ENCODE measurements at regions not wholly inside any gene's neighbourhood (a gene's known extent, or its start where the extent isn't known, plus 50 kb on each side); places are given as distances from the start of the nearest gene placed in this dataset.

DNA sequence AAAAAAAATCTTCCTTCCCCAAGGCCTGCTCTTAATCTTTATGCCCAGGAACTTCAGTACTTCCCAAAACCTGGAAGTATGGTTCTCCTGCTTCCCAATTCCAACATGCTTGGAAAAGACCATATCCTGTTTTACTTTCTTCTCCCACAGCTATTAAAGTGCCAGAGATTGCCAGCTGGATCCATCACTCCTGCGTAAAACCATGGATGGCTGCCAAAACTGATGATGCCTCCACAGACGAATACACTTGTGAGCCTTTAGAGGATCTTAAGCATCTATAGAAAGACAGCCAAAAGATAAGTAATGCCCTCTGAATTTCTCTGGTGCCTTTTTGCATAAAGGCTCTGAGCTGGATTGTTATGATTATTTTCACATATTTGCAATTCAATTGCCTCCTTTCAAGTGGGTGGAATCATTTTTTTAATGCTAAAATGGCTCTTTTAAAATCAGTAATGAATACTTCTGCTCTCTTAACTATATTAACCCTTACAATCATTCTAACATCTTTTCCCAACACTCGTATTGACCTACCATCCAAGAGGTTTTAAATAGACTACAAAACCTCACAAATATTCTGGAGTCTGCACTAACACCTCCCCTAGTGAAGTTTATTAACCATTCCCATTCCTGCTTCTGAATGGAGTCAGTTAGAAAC, 1807.8 kb downstream of the BRINP3 start:
- Histone ChIP-seq H3K27ac (ENCODE audit: low read length) (no peak overlapping the region), H3K4me1 (ENCODE audit: control insufficient read depth, insufficient read depth, low read length) (no peaks in the 10 kb centered on the region), H3K9me3 (ENCODE audit: control insufficient read depth, low read depth, low read length) (no peaks in the 10 kb centered on the region), H3K4me3 (ENCODE audit: low read length) (no peak overlapping the region), H3K27me3 (ENCODE audit: control insufficient read depth, insufficient read depth, low read length) (no peaks in the 10 kb centered on the region), H3K36me3 (ENCODE audit: control insufficient read depth, insufficient read depth, low read length) (no peaks in the 10 kb centered on the region)
- WGBS (ENCODE audit: insufficient coverage, low lambda C conversion rate) = 100% methylated on average over 1 of the region's 3 CpGs
- DNase-seq = no peak

DNA sequence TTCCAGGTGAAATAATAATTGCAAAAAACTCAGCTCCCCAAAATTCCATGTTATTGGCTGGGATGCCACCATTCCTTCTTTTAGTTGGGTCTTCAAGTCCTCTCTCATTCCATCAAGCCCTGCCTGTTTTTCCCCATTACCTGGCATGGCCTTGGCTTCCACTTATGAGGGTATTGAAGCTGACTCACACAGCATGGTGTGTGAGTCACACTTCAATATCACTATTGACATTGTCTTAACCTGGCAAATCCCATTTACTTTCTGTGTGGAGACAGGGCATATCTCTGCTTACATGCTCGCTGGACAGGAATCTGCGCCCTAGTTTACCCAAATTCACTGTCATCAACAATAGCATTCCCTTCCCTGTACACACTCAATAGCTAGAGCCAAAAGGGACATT, 1806.8 kb downstream of the BRINP3 start:
- no peak for DNase-seq
- H3K27ac ChIP-seq (ENCODE audit: low read length) = no peak overlapping the region
- no CpG with 5 or more reads among the region's 2 CpGs for WGBS (ENCODE audit: insufficient coverage, low lambda C conversion rate)
- no peaks in the 10 kb centered on the region for H3K9me3 ChIP-seq (ENCODE audit: control insufficient read depth, low read depth, low read length)
- no peaks in the 10 kb centered on the region for H3K4me1 ChIP-seq (ENCODE audit: control insufficient read depth, insufficient read depth, low read length)
- no peaks in the 10 kb centered on the region for H3K27me3 ChIP-seq (ENCODE audit: control insufficient read depth, insufficient read depth, low read length)
- H3K36me3 ChIP-seq (ENCODE audit: control insufficient read depth, insufficient read depth, low read length) = no peaks in the 10 kb centered on the region
- H3K4me3 ChIP-seq (ENCODE audit: low read length) = no peak overlapping the region

- no peak overlapping the region for H3K4me3 ChIP-seq (ENCODE audit: low read length)
- no peaks in the 10 kb centered on the region for H3K27me3 ChIP-seq (ENCODE audit: control insufficient read depth, insufficient read depth, low read length)
- no peaks in the 10 kb centered on the region for H3K36me3 ChIP-seq (ENCODE audit: control insufficient read depth, insufficient read depth, low read length)
- DNase-seq = no peak
- no peaks in the 10 kb centered on the region for H3K9me3 ChIP-seq (ENCODE audit: control insufficient read depth, low read depth, low read length)
- no peaks in the 10 kb centered on the region for H3K4me1 ChIP-seq (ENCODE audit: control insufficient read depth, insufficient read depth, low read length)
- H3K27ac ChIP-seq (ENCODE audit: low read length) = no peak overlapping the region
Measured at GRCh38 chr1:188672153-188672552, 1805.5 kb downstream of the BRINP3 start.

GRCh38 chr1:188689542-188689941, 1788.1 kb downstream of the BRINP3 start:
- H3K27me3 ChIP-seq (ENCODE audit: control insufficient read depth, insufficient read depth, low read length) = no peaks in the 10 kb centered on the region

GRCh38 chr1:188700116-188700515, 1777.5 kb downstream of the BRINP3 start:
- 94% methylated on average over 2 of the region's 2 CpGs for WGBS (ENCODE audit: insufficient coverage, low lambda C conversion rate)
- no peak for DNase-seq

More at GRCh38 chr1:188689542-188689941, 1788.1 kb downstream of the BRINP3 start:
- Histone ChIP-seq H3K27ac (ENCODE audit: low read length) (no peak overlapping the region), H3K36me3 (ENCODE audit: control insufficient read depth, insufficient read depth, low read length) (no peaks in the 10 kb centered on the region), H3K9me3 (ENCODE audit: control insufficient read depth, low read depth, low read length) (no peaks in the 10 kb centered on the region), H3K4me3 (ENCODE audit: low read length) (no peak overlapping the region), H3K4me1 (ENCODE audit: control insufficient read depth, insufficient read depth, low read length) (no peaks in the 10 kb centered on the region)
- 65% methylated on average over 2 of the region's 4 CpGs for WGBS (ENCODE audit: insufficient coverage, low lambda C conversion rate)
- no peak for DNase-seq

DNA sequence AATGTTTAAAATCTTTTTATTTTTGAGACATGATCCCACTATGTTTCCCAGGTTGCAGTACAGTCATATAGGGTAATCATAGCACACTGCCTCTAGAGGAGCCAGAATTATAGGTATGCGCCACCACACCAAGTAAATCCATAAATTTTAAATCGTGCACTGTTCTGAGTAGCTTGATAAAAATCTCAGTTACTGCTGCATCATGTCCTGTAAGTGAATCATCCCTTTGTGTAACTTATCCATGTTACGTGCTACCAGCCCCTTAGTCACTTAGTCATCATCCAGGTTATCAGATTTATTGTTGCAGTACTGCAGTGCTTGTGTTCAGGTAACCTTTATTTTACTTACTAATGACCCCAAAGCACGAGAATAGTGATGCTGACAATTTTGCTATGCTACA, 1770.9 kb downstream of the BRINP3 start:
- H3K9me3 ChIP-seq (ENCODE audit: control insufficient read depth, low read depth, low read length) = no peaks in the 10 kb centered on the region
- H3K4me1 ChIP-seq (ENCODE audit: control insufficient read depth, insufficient read depth, low read length) = no peaks in the 10 kb centered on the region
- DNase-seq = no peak
- 60% methylated on average over 1 of the region's 4 CpGs for WGBS (ENCODE audit: insufficient coverage, low lambda C conversion rate)
- no peaks in the 10 kb centered on the region for H3K36me3 ChIP-seq (ENCODE audit: control insufficient read depth, insufficient read depth, low read length)
- H3K4me3 ChIP-seq (ENCODE audit: low read length) = no peak overlapping the region
- no peaks in the 10 kb centered on the region for H3K27me3 ChIP-seq (ENCODE audit: control insufficient read depth, insufficient read depth, low read length)
- no peak overlapping the region for H3K27ac ChIP-seq (ENCODE audit: low read length)

More at GRCh38 chr1:188700116-188700515, 1777.5 kb downstream of the BRINP3 start:
- Histone ChIP-seq H3K27me3 (ENCODE audit: control insufficient read depth, insufficient read depth, low read length) (no peaks in the 10 kb centered on the region), H3K4me1 (ENCODE audit: control insufficient read depth, insufficient read depth, low read length) (no peaks in the 10 kb centered on the region), H3K9me3 (ENCODE audit: control insufficient read depth, low read depth, low read length) (peaks cover 7% of the 10 kb centered on the region), H3K36me3 (ENCODE audit: control insufficient read depth, insufficient read depth, low read length) (no peaks in the 10 kb centered on the region), H3K27ac (ENCODE audit: low read length) (no peak overlapping the region), H3K4me3 (ENCODE audit: low read length) (no peak overlapping the region)

DNA sequence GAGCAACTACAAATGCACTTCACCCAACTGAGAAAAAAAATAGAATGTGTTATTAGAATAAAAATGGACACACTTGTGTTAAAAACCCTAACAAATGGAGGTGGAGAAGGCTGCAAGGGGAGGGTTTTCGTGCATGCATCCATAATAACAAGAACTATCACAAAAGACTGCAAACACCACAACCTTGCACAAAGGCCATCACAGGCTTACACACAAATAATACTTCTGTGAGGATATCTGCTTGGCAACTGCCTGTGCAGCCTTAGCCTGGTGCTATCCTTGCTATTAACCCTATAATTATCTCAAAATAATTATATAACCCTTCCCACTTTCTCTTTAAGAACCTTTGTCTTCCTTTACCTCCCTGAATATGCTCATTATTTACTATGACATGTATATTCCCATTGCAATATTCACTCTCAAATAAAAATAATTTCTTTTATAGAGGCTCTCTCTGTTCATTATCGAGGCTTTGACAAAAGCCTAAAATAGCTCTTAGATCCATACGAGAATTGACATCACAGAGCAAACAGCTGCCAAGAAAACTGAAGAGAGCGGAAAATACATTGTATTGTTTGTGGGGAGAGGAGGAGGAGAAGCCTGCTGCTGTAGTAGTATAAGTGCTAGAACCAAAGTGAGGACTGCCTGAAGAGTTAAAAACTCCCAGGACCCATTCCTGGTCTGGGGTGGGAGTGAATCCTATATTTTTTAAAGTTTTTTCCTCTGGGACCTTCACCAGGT, 1768.7 kb downstream of the BRINP3 start:
- Histone ChIP-seq H3K36me3 (ENCODE audit: control insufficient read depth, insufficient read depth, low read length) (no peaks in the 10 kb centered on the region), H3K4me1 (ENCODE audit: control insufficient read depth, insufficient read depth, low read length) (no peaks in the 10 kb centered on the region), H3K9me3 (ENCODE audit: control insufficient read depth, low read depth, low read length) (no peaks in the 10 kb centered on the region), H3K4me3 (ENCODE audit: low read length) (no peak overlapping the region), H3K27me3 (ENCODE audit: control insufficient read depth, insufficient read depth, low read length) (no peaks in the 10 kb centered on the region), H3K27ac (ENCODE audit: low read length) (no peak overlapping the region)
- 79% methylated on average over 4 of the region's 4 CpGs for WGBS (ENCODE audit: insufficient coverage, low lambda C conversion rate)
- DNase-seq = no peak

DNA sequence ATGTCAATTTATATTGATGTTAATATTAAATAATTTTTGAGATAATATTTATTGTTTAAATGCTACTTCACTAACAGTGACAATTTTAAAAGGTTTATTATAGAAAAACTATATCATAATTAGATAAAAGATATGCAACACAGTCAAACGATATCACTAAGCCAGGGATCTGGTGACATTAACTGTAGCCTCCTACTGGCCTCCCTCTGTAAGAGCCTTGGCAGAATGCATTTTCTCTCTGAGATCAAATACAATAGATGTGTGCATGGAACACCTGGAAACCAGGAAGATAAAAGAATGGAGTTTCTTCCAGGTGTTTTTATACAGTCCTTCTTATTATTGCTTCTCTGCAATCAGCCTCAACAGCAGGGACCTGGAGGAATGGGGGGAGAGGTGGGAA, 1762.1 kb downstream of the BRINP3 start:
- Histone ChIP-seq H3K27me3 (ENCODE audit: control insufficient read depth, insufficient read depth, low read length) (no peaks in the 10 kb centered on the region), H3K36me3 (ENCODE audit: control insufficient read depth, insufficient read depth, low read length) (no peaks in the 10 kb centered on the region), H3K9me3 (ENCODE audit: control insufficient read depth, low read depth, low read length) (no peaks in the 10 kb centered on the region), H3K4me1 (ENCODE audit: control insufficient read depth, insufficient read depth, low read length) (no peaks in the 10 kb centered on the region), H3K4me3 (ENCODE audit: low read length) (no peak overlapping the region), H3K27ac (ENCODE audit: low read length) (no peak overlapping the region)
- WGBS (ENCODE audit: insufficient coverage, low lambda C conversion rate) = 100% methylated on average over 1 of the region's 1 CpG
- no peak for DNase-seq

DNA sequence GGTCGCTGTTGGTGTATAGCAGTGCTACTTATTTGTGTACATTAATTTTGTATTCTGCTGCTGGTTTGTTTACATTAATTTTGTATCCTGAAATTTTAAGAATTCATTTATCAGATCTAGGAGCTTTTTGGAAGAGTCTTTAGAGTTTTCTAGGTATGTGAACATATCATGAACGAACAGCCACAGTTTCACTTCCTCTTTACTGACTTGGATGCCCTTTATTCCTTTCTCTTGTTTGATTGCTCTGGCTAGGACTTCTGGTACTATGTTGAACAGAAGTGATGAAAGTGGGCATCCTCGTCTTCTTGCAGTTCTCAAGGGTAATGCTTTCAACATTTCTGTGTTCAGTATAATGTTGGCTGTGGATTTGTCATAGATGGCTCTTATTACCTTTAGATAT, 1757.9 kb downstream of the BRINP3 start:
- Histone ChIP-seq H3K4me3 (ENCODE audit: low read length) (no peak overlapping the region), H3K27me3 (ENCODE audit: control insufficient read depth, insufficient read depth, low read length) (no peaks in the 10 kb centered on the region), H3K9me3 (ENCODE audit: control insufficient read depth, low read depth, low read length) (no peaks in the 10 kb centered on the region), H3K27ac (ENCODE audit: low read length) (no peak overlapping the region), H3K36me3 (ENCODE audit: control insufficient read depth, insufficient read depth, low read length) (no peaks in the 10 kb centered on the region), H3K4me1 (ENCODE audit: control insufficient read depth, insufficient read depth, low read length) (no peaks in the 10 kb centered on the region)
- WGBS (ENCODE audit: insufficient coverage, low lambda C conversion rate) = 80% methylated on average over 2 of the region's 3 CpGs
- DNase-seq = no peak

- whole genome bisulfite sequencing (ENCODE audit: insufficient coverage, low lambda C conversion rate) = 78% methylated on average over 1 of the region's 2 CpGs
- Histone ChIP-seq H3K27me3 (ENCODE audit: control insufficient read depth, insufficient read depth, low read length) (no peaks in the 10 kb centered on the region), H3K9me3 (ENCODE audit: control insufficient read depth, low read depth, low read length) (no peaks in the 10 kb centered on the region), H3K4me3 (ENCODE audit: low read length) (no peak overlapping the region), H3K27ac (ENCODE audit: low read length) (no peak overlapping the region), H3K4me1 (ENCODE audit: control insufficient read depth, insufficient read depth, low read length) (no peaks in the 10 kb centered on the region), H3K36me3 (ENCODE audit: control insufficient read depth, insufficient read depth, low read length) (no peaks in the 10 kb centered on the region)
- DNase-seq = no peak
Measured at GRCh38 chr1:188723332-188724020, 1754.2 kb downstream of the BRINP3 start.
